Mesothelial cell of epicardium (in vitro differentiated cells): ENCODE measurements at regions not wholly inside any gene's neighbourhood (a gene's known extent, or its start where the extent isn't known, plus 50 kb on each side); places are given as distances from the start of the nearest gene placed in this dataset.

Source experiments
- DNase-seq, 2 experiments: peaks; one replicate each; pipeline ENCODE4 v3.0.0; 2021; ENCODE audit warnings: low spot score in 2 of 2; ENCODE audit not compliant: unreplicated experiment in 2 of 2
- H3K27ac Mint-ChIP-seq: 2 replicates; pipeline ENCODE4 v1.8.0; 2021; ENCODE audit warnings: mixed read lengths
- H3K27me3 Mint-ChIP-seq: 2 replicates; pipeline ENCODE4 v1.8.0; 2021; ENCODE audit warnings: low read depth, mixed read lengths
- H3K36me3 Mint-ChIP-seq: 2 replicates; pipeline ENCODE4 v1.8.0; 2021; ENCODE audit warnings: mixed read lengths
- H3K4me1 Mint-ChIP-seq: 2 replicates; pipeline ENCODE4 v1.8.0; 2021; ENCODE audit warnings: mixed read lengths
- H3K4me3 Mint-ChIP-seq: 2 replicates; pipeline ENCODE4 v1.8.0; 2021; ENCODE audit warnings: mild to moderate bottlenecking, moderate library complexity, mixed read lengths
- H3K9me3 Mint-ChIP-seq: 2 replicates; pipeline ENCODE4 v1.8.0; 2021; ENCODE audit warnings: mixed read lengths
- CTCF ChIP-seq: fragments of 200-600 bp; sonication (generic); IDR thresholded peaks from one replicate; pipeline ENCODE4 v1.5.0; 2021; ENCODE audit warnings: antibody characterized with exemption; ENCODE audit not compliant: unreplicated experiment

DNA sequence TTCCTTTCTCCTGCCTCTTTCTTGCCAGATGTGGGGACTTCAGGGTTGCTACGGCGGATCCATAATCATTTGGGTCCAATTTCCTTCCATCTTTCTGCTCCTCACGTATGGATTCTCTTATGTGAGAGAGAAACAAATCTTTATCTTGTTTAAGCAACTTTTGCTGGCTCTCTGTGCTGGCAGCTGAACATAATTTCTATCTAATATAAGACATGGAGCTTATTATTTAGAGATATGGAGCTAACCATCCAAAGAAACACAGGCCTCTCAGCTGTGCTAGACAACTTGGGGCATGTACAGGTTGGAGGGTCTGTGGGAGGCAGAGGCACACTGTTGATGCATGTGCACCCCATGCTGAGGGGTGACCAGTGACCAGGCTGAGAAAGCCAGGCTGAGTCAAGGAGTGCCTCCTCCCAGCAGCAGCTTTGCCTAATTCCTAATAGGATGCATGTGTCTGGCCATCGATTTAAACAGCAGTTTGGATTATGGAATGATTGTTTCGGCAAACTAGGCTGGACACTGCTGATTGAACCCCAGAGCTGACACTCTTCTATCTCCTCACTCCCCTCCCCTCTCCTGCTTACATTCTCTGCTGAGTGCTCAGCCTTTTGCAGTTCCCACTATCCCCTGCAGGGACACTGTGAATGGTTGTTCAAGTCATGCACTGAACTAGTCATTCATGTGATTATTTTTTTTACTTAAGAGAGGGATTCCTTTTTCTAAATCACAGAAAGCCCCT, 195.8 kb downstream of the ERCC6L2 start:
- no peak for DNase-seq
- H3K36me3 Mint-ChIP-seq = no peaks in the 10 kb centered on the region
- H3K9me3 Mint-ChIP-seq = no peaks in the 10 kb centered on the region
- peak; percentile 55 for TF ChIP-seq CTCF
- no peaks in the 10 kb centered on the region for H3K27me3 Mint-ChIP-seq
- H3K4me1 Mint-ChIP-seq = peaks cover 19% of the 10 kb centered on the region
- H3K27ac Mint-ChIP-seq = no peak overlapping the region
- no peak overlapping the region for H3K4me3 Mint-ChIP-seq

GRCh38 chr9:96069629-96070220, 194.2 kb downstream of the ERCC6L2 start:
- no peak for DNase-seq
- no peak overlapping the region for H3K27ac Mint-ChIP-seq
- no peaks in the 10 kb centered on the region for H3K36me3 Mint-ChIP-seq
- H3K4me3 Mint-ChIP-seq = no peak overlapping the region
- H3K9me3 Mint-ChIP-seq = no peaks in the 10 kb centered on the region
- no peaks in the 10 kb centered on the region for H3K27me3 Mint-ChIP-seq
- peaks cover 19% of the 10 kb centered on the region for H3K4me1 Mint-ChIP-seq
- no peak for TF ChIP-seq CTCF

DNA sequence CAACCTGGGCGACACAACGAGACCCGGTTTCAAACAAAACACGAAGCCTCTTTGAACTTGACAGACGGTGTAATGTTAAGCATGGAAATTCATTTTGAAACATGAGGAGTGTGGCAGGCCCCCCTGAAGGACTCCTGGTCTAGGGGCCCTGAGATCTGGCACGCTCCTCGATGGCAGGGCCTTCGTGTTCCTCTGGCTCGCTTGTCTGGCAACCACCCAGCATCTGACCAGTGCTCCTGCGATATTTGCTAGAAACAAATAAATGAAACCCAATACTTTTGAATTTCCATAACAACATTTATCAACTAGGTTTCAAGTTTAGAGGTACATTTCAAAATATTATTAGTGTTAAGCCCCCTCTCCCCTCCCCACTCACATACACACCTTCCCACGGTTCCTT, 193.0 kb downstream of the ERCC6L2 start:
- H3K4me1 Mint-ChIP-seq = peaks cover 12% of the 10 kb centered on the region
- H3K27me3 Mint-ChIP-seq = no peaks in the 10 kb centered on the region
- no peak overlapping the region for H3K27ac Mint-ChIP-seq
- no peak overlapping the region for H3K4me3 Mint-ChIP-seq
- no peak for TF ChIP-seq CTCF
- no peaks in the 10 kb centered on the region for H3K36me3 Mint-ChIP-seq
- H3K9me3 Mint-ChIP-seq = no peaks in the 10 kb centered on the region
- DNase-seq = no peak

DNA sequence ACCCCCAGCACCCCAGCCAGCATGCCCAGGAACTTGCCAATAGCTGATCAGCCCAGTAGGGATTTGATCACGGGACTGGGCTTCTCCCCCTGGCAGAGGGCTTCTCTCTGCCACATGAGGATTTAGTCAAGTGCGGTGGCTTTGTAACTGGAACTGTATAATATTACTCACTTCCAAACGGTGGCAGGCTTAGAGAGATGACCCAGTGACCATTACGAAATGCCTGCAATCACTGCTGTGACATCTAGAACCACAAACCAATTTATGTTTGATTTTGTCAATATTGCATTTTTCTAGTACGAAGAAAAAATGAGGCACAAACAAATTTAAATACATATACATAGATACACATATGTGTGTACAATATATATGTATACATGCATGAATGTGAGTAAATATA, 192.1 kb downstream of the ERCC6L2 start:
- no peaks in the 10 kb centered on the region for H3K36me3 Mint-ChIP-seq
- no peak overlapping the region for H3K27ac Mint-ChIP-seq
- H3K9me3 Mint-ChIP-seq = no peaks in the 10 kb centered on the region
- no peak overlapping the region for H3K4me3 Mint-ChIP-seq
- no peak for DNase-seq
- peaks cover 8% of the 10 kb centered on the region for H3K4me1 Mint-ChIP-seq
- no peak for TF ChIP-seq CTCF
- no peaks in the 10 kb centered on the region for H3K27me3 Mint-ChIP-seq

- H3K27me3 Mint-ChIP-seq = no peaks in the 10 kb centered on the region
- peaks cover 12% of the 10 kb centered on the region for H3K4me1 Mint-ChIP-seq
- no peaks in the 10 kb centered on the region for H3K9me3 Mint-ChIP-seq
- no peaks in the 10 kb centered on the region for H3K36me3 Mint-ChIP-seq
- no peak overlapping the region for H3K4me3 Mint-ChIP-seq
- DNase-seq = no peak
- no peak overlapping the region for H3K27ac Mint-ChIP-seq
- TF ChIP-seq CTCF = no peak
These were observed 191.5 kb downstream of the ERCC6L2 start for GRCh38 chr9:96067004-96067403.
